ENCODE measurements at regions not wholly inside any gene's neighbourhood (a gene's known extent, or its start where the extent isn't known, plus 50 kb on each side); places are given as distances from the start of the nearest gene placed in this dataset.

- no peak for TF ChIP-seq PAX5 (IDR thresholded peaks at IDR 0.05; ENCODE audit: insufficient read depth, low read length, severe bottlenecking)
- no peak for TF ChIP-seq POLR2AphosphoS5 (IDR thresholded peaks at IDR 0.05; ENCODE audit: low read depth, low read length)
- TF ChIP-seq POLR2A (IDR thresholded peaks at IDR 0.05; ENCODE audit: low read depth, low read length): no peak
- TF ChIP-seq TAF1 (IDR thresholded peaks at IDR 0.05; ENCODE audit: low read depth, low read length): no peak
- no peak for TF ChIP-seq POU2F2 (IDR thresholded peaks at IDR 0.05; ENCODE audit: low read depth, low read length)
These were observed 395.8 kb upstream of the CCDC54 start for GRCh38 chr3:106981392-106981791.

Measured in GM12891 (cell line).